Adipocyte (in vitro differentiated cells): ENCODE measurements at regions not wholly inside any gene's neighbourhood (a gene's known extent, or its start where the extent isn't known, plus 50 kb on each side); places are given as distances from the start of the nearest gene placed in this dataset.
"Not testable (repeated sequence)": the region's sequence is repeated elsewhere in the genome, so short reads cannot be mapped to it uniquely, and the experiment has no call there.

Experiments
- DNase-seq: peaks from one replicate; pipeline ENCODE4 v3.0.0-alpha.2; 2015; ENCODE audit warnings: low read depth
- H3K27me3 ChIP-seq: replicated peaks from 2 replicates; pipeline ENCODE4 v1.7.0; 2013; ENCODE audit warnings: mild to moderate bottlenecking, low read length, moderate library complexity; ENCODE audit not compliant: control insufficient read depth, insufficient read depth
- H3K36me3 ChIP-seq: 2 replicates; pipeline ENCODE4 v1.7.0; 2013; ENCODE audit warnings: low read length, mild to moderate bottlenecking, moderate library complexity; ENCODE audit not compliant: control insufficient read depth, insufficient read depth, severe bottlenecking
- H3K4me1 ChIP-seq: 2 replicates; pipeline ENCODE4 v1.7.0; 2013; ENCODE audit warnings: mild to moderate bottlenecking, low read length, moderate library complexity; ENCODE audit not compliant: control insufficient read depth, insufficient read depth
- H3K4me3 ChIP-seq: 2 replicates; pipeline ENCODE4 v1.7.0; 2013; ENCODE audit warnings: mild to moderate bottlenecking, low read length, moderate library complexity
- H3K9ac ChIP-seq: 2 replicates; pipeline ENCODE4 v1.7.0; 2013; ENCODE audit warnings: mild to moderate bottlenecking, low read length, moderate library complexity
- H3K9me3 ChIP-seq: 2 replicates; pipeline ENCODE4 v1.7.0; 2013; ENCODE audit warnings: mild to moderate bottlenecking, low read length, moderate library complexity; ENCODE audit not compliant: control insufficient read depth

- H3K27me3 ChIP-seq, H3K9me3 ChIP-seq, H3K4me3 ChIP-seq, DNase-seq, H3K9ac ChIP-seq, H3K4me1 ChIP-seq, H3K36me3 ChIP-seq: not testable (repeated sequence)
Measured at GRCh38 chr15:20168221-20168620, 373.4 kb downstream of the GOLGA6L6 start.

- H3K9ac ChIP-seq, H3K4me1 ChIP-seq, H3K36me3 ChIP-seq, H3K9me3 ChIP-seq, DNase-seq, H3K4me3 ChIP-seq, H3K27me3 ChIP-seq: not testable (repeated sequence)
Measured at GRCh38 chr15:20153528-20153927, 388.1 kb downstream of the GOLGA6L6 start.

GRCh38 chr15:20148679-20149078 is 392.9 kb downstream of the GOLGA6L6 start:
- H3K4me3 ChIP-seq, H3K9ac ChIP-seq, H3K27me3 ChIP-seq, DNase-seq, H3K36me3 ChIP-seq, H3K4me1 ChIP-seq, H3K9me3 ChIP-seq: not testable (repeated sequence)

- not testable (repeated sequence) for DNase-seq, H3K4me3 ChIP-seq, H3K27me3 ChIP-seq, H3K4me1 ChIP-seq, H3K36me3 ChIP-seq, H3K9ac ChIP-seq, H3K9me3 ChIP-seq
Measured at GRCh38 chr15:20148008-20148407, 393.6 kb downstream of the GOLGA6L6 start.

- not testable (repeated sequence) for H3K36me3 ChIP-seq, H3K4me1 ChIP-seq, H3K4me3 ChIP-seq, H3K9ac ChIP-seq, H3K9me3 ChIP-seq, H3K27me3 ChIP-seq, DNase-seq
Measured at GRCh38 chr15:20144333-20145036, 397.1 kb downstream of the GOLGA6L6 start.

- not testable (repeated sequence) for H3K9ac ChIP-seq, H3K36me3 ChIP-seq, H3K4me1 ChIP-seq, H3K27me3 ChIP-seq, DNase-seq, H3K4me3 ChIP-seq, H3K9me3 ChIP-seq
Measured at GRCh38 chr15:20142906-20143305, 398.7 kb downstream of the GOLGA6L6 start.

GRCh38 chr15:20142410-20142809 is 399.2 kb downstream of the GOLGA6L6 start:
- H3K9ac ChIP-seq, H3K9me3 ChIP-seq, H3K27me3 ChIP-seq, H3K4me1 ChIP-seq, H3K4me3 ChIP-seq, DNase-seq, H3K36me3 ChIP-seq: not testable (repeated sequence)

- not testable (repeated sequence) for DNase-seq, H3K4me1 ChIP-seq, H3K4me3 ChIP-seq, H3K9me3 ChIP-seq, H3K9ac ChIP-seq, H3K36me3 ChIP-seq, H3K27me3 ChIP-seq
Measured at GRCh38 chr15:20124668-20125067, 416.9 kb downstream of the GOLGA6L6 start.

GRCh38 chr15:20106026-20106425 is 435.6 kb downstream of the GOLGA6L6 start:
- H3K9ac ChIP-seq = no peak overlapping the region
- DNase-seq = no peak
- no peaks in the 10 kb centered on the region for H3K9me3 ChIP-seq

GRCh38 chr15:20105011-20105990 is 436.3 kb downstream of the GOLGA6L6 start:
- not testable (repeated sequence) for DNase-seq, H3K36me3 ChIP-seq, H3K4me1 ChIP-seq, H3K4me3 ChIP-seq, H3K9me3 ChIP-seq, H3K27me3 ChIP-seq, H3K9ac ChIP-seq

More at GRCh38 chr15:20106026-20106425, 435.6 kb downstream of the GOLGA6L6 start:
- no peaks in the 10 kb centered on the region for H3K4me1 ChIP-seq
- no peaks in the 10 kb centered on the region for H3K36me3 ChIP-seq
- no peaks in the 10 kb centered on the region for H3K27me3 ChIP-seq
- no peak overlapping the region for H3K4me3 ChIP-seq

- not testable (repeated sequence) for H3K4me1 ChIP-seq, H3K36me3 ChIP-seq, H3K9me3 ChIP-seq, H3K9ac ChIP-seq, H3K27me3 ChIP-seq, H3K4me3 ChIP-seq, DNase-seq
Measured at GRCh38 chr15:20104551-20104950, 437.0 kb downstream of the GOLGA6L6 start.
